Esophagus muscularis mucosa (tissue), 4 donors: ENCODE measurements at regions not wholly inside any gene's neighbourhood (a gene's known extent, or its start where the extent isn't known, plus 50 kb on each side); places are given as distances from the start of the nearest gene placed in this dataset.

Experiments used
- CTCF ChIP-seq, 3 experiments: fragments of 200-600 bp in 2 of 3; fragments of 450-650 bp in 1 of 3; sonication (generic) in 2 of 3; IDR thresholded peaks; one replicate each; pipeline ENCODE4 v1.5.1; 2017 to 2019; ENCODE audit warnings: antibody characterized with exemption in 3 of 3, mild to moderate bottlenecking in 2 of 3, moderate library complexity in 1 of 3
- EP300 ChIP-seq: sonication (generic); formaldehyde crosslinking; IDR thresholded peaks from one replicate; pipeline ENCODE4 v1.6.1; 2017; ENCODE audit warnings: antibody characterized with exemption
- POLR2A ChIP-seq: fragments of 450-650 bp; IDR thresholded peaks from one replicate; pipeline ENCODE4 v1.6.1; 2017; ENCODE audit warnings: antibody characterized with exemption, moderate library complexity, mild to moderate bottlenecking, low read depth
- POLR2AphosphoS5 ChIP-seq, 2 donors: sonication (generic); formaldehyde crosslinking; IDR thresholded peaks; one replicate each; pipeline ENCODE4 v1.6.1; 2017; ENCODE audit warnings: antibody characterized with exemption in 2 of 2

- TF ChIP-seq POLR2AphosphoS5 (IDR thresholded peaks at IDR 0.05) (no peak), CTCF (IDR thresholded peaks at IDR 0.05) (no peak), POLR2A (no peak), EP300 (no peak)
Measured at GRCh38 chr5:67657055-67657454, 460.5 kb upstream of the CD180 start.
